Stimulated activated CD8-positive, alpha-beta memory T cell treated with anti-CD3 and anti-CD28 coated beads, Interleukin-4, amount 100 ng/mL, for 1 hour (primary cell): ENCODE measurements at regions not wholly inside any gene's neighbourhood (a gene's known extent, or its start where the extent isn't known, plus 50 kb on each side); places are given as distances from the start of the nearest gene placed in this dataset.

Experiments
- DNase-seq, 2 donors: peaks; one replicate each; pipeline ENCODE4 v3.0.0-alpha.2; 2020; ENCODE audit warnings: low read depth in 2 of 2, low spot score in 1 of 2

- no peak for DNase-seq
Observed at GRCh38 chr4:138292321-138292720, 50.2 kb upstream of the SLC7A11 start.
